M059J (cell line): ENCODE measurements at regions not wholly inside any gene's neighbourhood (a gene's known extent, or its start where the extent isn't known, plus 50 kb on each side); places are given as distances from the start of the nearest gene placed in this dataset.
"Not testable (repeated sequence)": the region's sequence is repeated elsewhere in the genome, so short reads cannot be mapped to it uniquely, and the experiment has no call there.

Source experiments
- DNase-seq: peaks from one replicate; pipeline ENCODE4 v3.0.0-alpha.2; 2012; ENCODE audit warnings: low read depth

- DNase-seq = no peak
Measured at GRCh38 chr4:164207460-164207859, 546.5 kb upstream of the SMIM31 start.

GRCh38 chr4:164210377-164210776 lies 543.6 kb upstream of the SMIM31 start:
- DNase-seq = no peak

GRCh38 chr4:164212134-164212533 lies 541.8 kb upstream of the SMIM31 start:
- DNase-seq = peak; percentile 66

GRCh38 chr4:164212714-164213113 lies 541.2 kb upstream of the SMIM31 start:
- peak; percentile 69 for DNase-seq

GRCh38 chr4:164215113-164215741 lies 538.7 kb upstream of the SMIM31 start:
- DNase-seq = no peak

- DNase-seq = peak; percentile 51
Measured at GRCh38 chr4:164221631-164222030, 532.3 kb upstream of the SMIM31 start.

GRCh38 chr4:164224871-164225270 lies 529.1 kb upstream of the SMIM31 start:
- no peak for DNase-seq

- DNase-seq = no peak
Measured at GRCh38 chr4:164229255-164229654, 524.7 kb upstream of the SMIM31 start.

- no peak for DNase-seq
Measured at GRCh38 chr4:164239433-164239832, 514.5 kb upstream of the SMIM31 start.

GRCh38 chr4:164239976-164240375 lies 514.0 kb upstream of the SMIM31 start:
- no peak for DNase-seq

GRCh38 chr4:164251257-164251656 lies 502.7 kb upstream of the SMIM31 start:
- DNase-seq = peak; percentile 38

GRCh38 chr4:164252286-164252685 lies 501.6 kb upstream of the SMIM31 start:
- peak; percentile 37 for DNase-seq

GRCh38 chr4:164261831-164262230 lies 492.1 kb upstream of the SMIM31 start:
- DNase-seq = peak; percentile 21

- DNase-seq = not testable (repeated sequence)
Measured at GRCh38 chr4:164262508-164262907, 491.4 kb upstream of the SMIM31 start.

- not testable (repeated sequence) for DNase-seq
Measured at GRCh38 chr4:164277414-164277813, 476.5 kb upstream of the SMIM31 start.

GRCh38 chr4:164287173-164287572 lies 466.8 kb upstream of the SMIM31 start:
- DNase-seq = no peak

GRCh38 chr4:164288578-164288977 lies 465.4 kb upstream of the SMIM31 start:
- no peak for DNase-seq

- no peak for DNase-seq
Measured at GRCh38 chr4:164293203-164293602, 460.7 kb upstream of the SMIM31 start.

- no peak for DNase-seq
Measured at GRCh38 chr4:164293743-164294142, 460.2 kb upstream of the SMIM31 start.

- DNase-seq = no peak
Measured at GRCh38 chr4:164301430-164301829, 452.5 kb upstream of the SMIM31 start.

GRCh38 chr4:164304101-164304639 lies 449.8 kb upstream of the SMIM31 start:
- no peak for DNase-seq

GRCh38 chr4:164304861-164305260 lies 449.1 kb upstream of the SMIM31 start:
- peak; percentile 9 for DNase-seq

GRCh38 chr4:164307262-164307661 lies 446.7 kb upstream of the SMIM31 start:
- DNase-seq = no peak

- DNase-seq = no peak
Measured at GRCh38 chr4:164312671-164313070, 441.3 kb upstream of the SMIM31 start.
